ENCODE measurements at regions not wholly inside any gene's neighbourhood (a gene's known extent, or its start where the extent isn't known, plus 50 kb on each side); places are given as distances from the start of the nearest gene placed in this dataset.

DNA sequence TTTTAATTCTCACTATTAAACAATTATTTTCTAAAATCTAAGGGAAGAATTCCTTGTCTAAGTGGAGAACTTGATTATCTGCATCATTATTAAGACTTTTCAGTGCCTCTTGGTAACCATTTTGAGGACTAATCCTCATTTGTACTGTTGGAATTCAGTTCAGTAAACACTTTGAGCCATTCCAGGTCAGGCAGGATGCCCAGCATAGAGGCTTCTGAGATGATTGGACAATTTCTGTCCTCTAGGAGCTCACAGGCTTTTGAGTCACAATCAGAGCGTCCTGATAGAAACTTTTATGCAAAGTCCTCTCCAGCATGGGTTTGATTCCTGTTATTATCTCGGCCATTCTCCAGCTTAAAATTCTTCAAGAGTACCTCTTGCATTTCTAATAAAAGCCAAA, 1304.6 kb downstream of the EPHA7 start:
- Histone ChIP-seq H3K79me2 (ENCODE audit: control insufficient read depth, insufficient read depth, low read length) (no peaks in the 10 kb centered on the region), H2AFZ (ENCODE audit: control insufficient read depth, low read depth, low read length) (no peak overlapping the region), H3K27ac (ENCODE audit: control insufficient read depth, insufficient read depth) (no peak overlapping the region), H3K4me2 (ENCODE audit: control insufficient read depth, insufficient read depth) (no peak overlapping the region), H3K4me3 (no peak overlapping the region), H3K27me3 (replicated peaks in 1 of 2; ENCODE audit: control insufficient read depth in 2 of 2, insufficient read depth in 2 of 2, low read length in 1 of 2) (no peaks in the 10 kb centered on the region), H4K20me1 (ENCODE audit: control insufficient read depth, insufficient read depth) (no peaks in the 10 kb centered on the region), H3K4me1 (ENCODE audit: control insufficient read depth, insufficient read depth, low read length) (no peaks in the 10 kb centered on the region), H3K9ac (ENCODE audit: control insufficient read depth, insufficient read depth, low read length) (no peak overlapping the region), H3K9me3 (replicated peaks; ENCODE audit: control insufficient read depth, insufficient read depth, low read length) (no peaks in the 10 kb centered on the region), H3K36me3 (ENCODE audit: control insufficient read depth in 2 of 2, insufficient read depth in 2 of 2, low read length in 1 of 2) (no peaks in the 10 kb centered on the region)
- TF ChIP-seq ATF7 (IDR thresholded peaks at IDR 0.05; ENCODE audit: low read depth) (no peak), RFX5 (IDR thresholded peaks at IDR 0.05; ENCODE audit: low read depth, low read length) (no peak), CEBPZ (IDR thresholded peaks at IDR 0.05; ENCODE audit: low read depth, low read length) (no peak), NR2F1 (conservative IDR thresholded peaks at IDR 0.05) (no peak), HDGF (IDR thresholded peaks at IDR 0.05) (no peak), USF2 (IDR thresholded peaks at IDR 0.05; ENCODE audit: borderline replicate concordance, low read depth, low read length) (no peak), JUNB (IDR thresholded peaks at IDR 0.05) (no peak), LARP7 (IDR thresholded peaks at IDR 0.05) (no peak), SIX5 (IDR thresholded peaks at IDR 0.05; ENCODE audit: low read depth, low read length, severe bottlenecking) (no peak), KLF5 (IDR thresholded peaks at IDR 0.05; ENCODE audit: partially characterized antibody) (no peak), SMARCA5 (IDR thresholded peaks at IDR 0.05) (no peak)
- TF ChIP-seq, protein P1, sequence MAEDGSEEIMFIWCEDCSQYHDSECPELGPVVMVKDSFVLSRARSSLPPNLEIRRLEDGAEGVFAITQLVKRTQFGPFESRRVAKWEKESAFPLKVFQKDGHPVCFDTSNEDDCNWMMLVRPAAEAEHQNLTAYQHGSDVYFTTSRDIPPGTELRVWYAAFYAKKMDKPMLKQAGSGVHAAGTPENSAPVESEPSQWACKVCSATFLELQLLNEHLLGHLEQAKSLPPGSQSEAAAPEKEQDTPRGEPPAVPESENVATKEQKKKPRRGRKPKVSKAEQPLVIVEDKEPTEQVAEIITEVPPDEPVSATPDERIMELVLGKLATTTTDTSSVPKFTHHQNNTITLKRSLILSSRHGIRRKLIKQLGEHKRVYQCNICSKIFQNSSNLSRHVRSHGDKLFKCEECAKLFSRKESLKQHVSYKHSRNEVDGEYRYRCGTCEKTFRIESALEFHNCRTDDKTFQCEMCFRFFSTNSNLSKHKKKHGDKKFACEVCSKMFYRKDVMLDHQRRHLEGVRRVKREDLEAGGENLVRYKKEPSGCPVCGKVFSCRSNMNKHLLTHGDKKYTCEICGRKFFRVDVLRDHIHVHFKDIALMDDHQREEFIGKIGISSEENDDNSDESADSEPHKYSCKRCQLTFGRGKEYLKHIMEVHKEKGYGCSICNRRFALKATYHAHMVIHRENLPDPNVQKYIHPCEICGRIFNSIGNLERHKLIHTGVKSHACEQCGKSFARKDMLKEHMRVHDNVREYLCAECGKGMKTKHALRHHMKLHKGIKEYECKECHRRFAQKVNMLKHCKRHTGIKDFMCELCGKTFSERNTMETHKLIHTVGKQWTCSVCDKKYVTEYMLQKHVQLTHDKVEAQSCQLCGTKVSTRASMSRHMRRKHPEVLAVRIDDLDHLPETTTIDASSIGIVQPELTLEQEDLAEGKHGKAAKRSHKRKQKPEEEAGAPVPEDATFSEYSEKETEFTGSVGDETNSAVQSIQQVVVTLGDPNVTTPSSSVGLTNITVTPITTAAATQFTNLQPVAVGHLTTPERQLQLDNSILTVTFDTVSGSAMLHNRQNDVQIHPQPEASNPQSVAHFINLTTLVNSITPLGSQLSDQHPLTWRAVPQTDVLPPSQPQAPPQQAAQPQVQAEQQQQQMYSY (CRISPR knock-in tag; IDR thresholded peaks at IDR 0.05), result no peak
- TF ChIP-seq, protein P2, sequence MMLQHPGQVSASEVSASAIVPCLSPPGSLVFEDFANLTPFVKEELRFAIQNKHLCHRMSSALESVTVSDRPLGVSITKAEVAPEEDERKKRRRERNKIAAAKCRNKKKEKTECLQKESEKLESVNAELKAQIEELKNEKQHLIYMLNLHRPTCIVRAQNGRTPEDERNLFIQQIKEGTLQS (IDR thresholded peaks at IDR 0.05; ENCODE audit: borderline replicate concordance, extremely low read depth, low read depth, low read length), result no peak
- whole genome bisulfite sequencing (ENCODE audit: insufficient coverage, insufficient replicate concordance, low lambda C conversion rate, missing lambda C conversion rate), result 7% methylated on average over 2 of the region's 2 CpGs
- in situ Hi-C loops (cut with MboI) (no loop called here), intact Hi-C loops (cut with micrococcal nuclease; ENCODE audit: unreplicated experiment) (no loop called here)
- no peak for FAIRE-seq
- POLR2A ChIA-PET, result no interaction called here
- CTCF ChIA-PET, result interaction anchor here (1.1 kb wide), 1 partner anchor 16 kb away, joined by 3 read pairs; no protein-coding TSS in a partner anchor
- no TSS peak for BruUV-seq (replicated peaks)
- SMC1A ChIA-PET (ENCODE audit: uncharacterized antibody, unreplicated experiment), result interaction anchor here (0.9 to 1.5 kb wide), 2 partner anchors 11 to 784 kb away, joined by 3 to 7 read pairs; no protein-coding TSS in a partner anchor
- ATAC-seq, result no peak
- RAD21 ChIA-PET (ENCODE audit: unreplicated experiment), result interaction anchor here (0.7 kb wide), 1 partner anchor 10 kb away, joined by 3 read pairs; no protein-coding TSS in a partner anchor
- DNase-seq (ENCODE audit: low read depth, low spot score), result no peak

Data from GM12878 (cell line).